ENCODE measurements at regions not wholly inside any gene's neighbourhood (a gene's known extent, or its start where the extent isn't known, plus 50 kb on each side); places are given as distances from the start of the nearest gene placed in this dataset.

- no peak overlapping the region for H3K27ac ChIP-seq (ENCODE audit: low read depth in 1 of 2, low read length in 1 of 2)
- 54 to 72% methylated on average over 3 of the region's 3 CpGs for WGBS, 2 donors
- H3K36me3 ChIP-seq (ENCODE audit: control insufficient read depth in 4 of 4, insufficient read depth in 4 of 4, low read length in 4 of 4) = no peaks in the 10 kb centered on the region
- DNase-seq (no peak), ATAC-seq (ENCODE audit: insufficient read depth, low FRiP score) (no peak)
- H3K9ac ChIP-seq (ENCODE audit: insufficient read depth in 1 of 2, low read length in 2 of 2) = no peak overlapping the region
- peaks cover 0 to 2% (median under 1%) of the 10 kb centered on the region in 3 donors for H3K27me3 ChIP-seq (ENCODE audit: control insufficient read depth in 3 of 3, insufficient read depth in 3 of 3, low read length in 2 of 3)
- peaks cover 0 to 4% (median 0%) of the 10 kb centered on the region in 5 donors for H3K4me1 ChIP-seq (ENCODE audit: control insufficient read depth in 5 of 5, insufficient read depth in 5 of 5, low read length in 5 of 5)
- TF ChIP-seq CTCF (IDR thresholded peaks at IDR 0.05; ENCODE audit: control extremely low read depth, extremely low read depth) = no peak
- no peak overlapping the region for H3K4me3 ChIP-seq
- H3K9me3 ChIP-seq (ENCODE audit: control insufficient read depth in 4 of 4, insufficient read depth in 3 of 4, low read length in 3 of 4) = no peaks in the 10 kb centered on the region
These were observed 58.3 kb upstream of the PDE10A start for GRCh38 chr6:165721356-165721755.

- TF ChIP-seq CTCF (IDR thresholded peaks at IDR 0.05; ENCODE audit: control extremely low read depth, extremely low read depth) = no peak
- ATAC-seq (ENCODE audit: insufficient read depth, low FRiP score) (no peak), DNase-seq (no peak)
- 15 to 25% methylated on average over 4 of the region's 4 CpGs for WGBS, 2 donors
- Histone ChIP-seq H3K27me3 (ENCODE audit: control insufficient read depth in 3 of 3, insufficient read depth in 3 of 3, low read length in 2 of 3) (peaks cover 2 to 3% (median 2%) of the 10 kb centered on the region in 3 donors), H3K9me3 (ENCODE audit: control insufficient read depth in 4 of 4, insufficient read depth in 3 of 4, low read length in 3 of 4) (no peaks in the 10 kb centered on the region), H3K9ac (ENCODE audit: insufficient read depth in 1 of 2, low read length in 2 of 2) (no peak overlapping the region), H3K36me3 (ENCODE audit: control insufficient read depth in 4 of 4, insufficient read depth in 4 of 4, low read length in 4 of 4) (no peaks in the 10 kb centered on the region), H3K4me3 (no peak overlapping the region), H3K4me1 (ENCODE audit: control insufficient read depth in 5 of 5, insufficient read depth in 5 of 5, low read length in 5 of 5) (peaks cover 0 to 4% (median 0%) of the 10 kb centered on the region in 5 donors), H3K27ac (ENCODE audit: low read depth in 1 of 2, low read length in 1 of 2) (no peak overlapping the region)
These were observed 55.5 kb upstream of the PDE10A start for GRCh38 chr6:165718491-165718891.

- Histone ChIP-seq H3K36me3 (ENCODE audit: control insufficient read depth in 4 of 4, insufficient read depth in 4 of 4, low read length in 4 of 4) (no peaks in the 10 kb centered on the region), H3K4me3 (no peak overlapping the region), H3K4me1 (ENCODE audit: control insufficient read depth in 5 of 5, insufficient read depth in 5 of 5, low read length in 5 of 5) (peaks cover 0 to 4% (median 0%) of the 10 kb centered on the region in 5 donors), H3K27ac (ENCODE audit: low read depth in 1 of 2, low read length in 1 of 2) (no peak overlapping the region), H3K9ac (ENCODE audit: insufficient read depth in 1 of 2, low read length in 2 of 2) (no peak overlapping the region), H3K27me3 (ENCODE audit: control insufficient read depth in 3 of 3, insufficient read depth in 3 of 3, low read length in 2 of 3) (peaks cover 2 to 3% (median 2%) of the 10 kb centered on the region in 3 donors), H3K9me3 (ENCODE audit: control insufficient read depth in 4 of 4, insufficient read depth in 3 of 4, low read length in 3 of 4) (no peaks in the 10 kb centered on the region)
- no peak for TF ChIP-seq CTCF (IDR thresholded peaks at IDR 0.05; ENCODE audit: control extremely low read depth, extremely low read depth)
- no peak for DNase-seq
- 46 to 64% methylated on average over 5 of the region's 5 CpGs for WGBS, 2 donors
- no peak for ATAC-seq (ENCODE audit: insufficient read depth, low FRiP score)
These were observed 54.9 kb upstream of the PDE10A start for GRCh38 chr6:165717732-165718465.
